C4-2B (cell line): ENCODE measurements at regions not wholly inside any gene's neighbourhood (a gene's known extent, or its start where the extent isn't known, plus 50 kb on each side); places are given as distances from the start of the nearest gene placed in this dataset.

Experiments
- ZFX ChIP-seq: fragments of 450-650 bp; IDR thresholded peaks from 2 replicates; pipeline ENCODE4 v1.6.1; 2017
- TF ChIP-seq, protein P1 (sequence below): fragments of 450-650 bp; conservative IDR thresholded peaks from 2 replicates; pipeline ENCODE4 v1.5.1; 2017; ENCODE audit warnings: mild to moderate bottlenecking

DNA sequence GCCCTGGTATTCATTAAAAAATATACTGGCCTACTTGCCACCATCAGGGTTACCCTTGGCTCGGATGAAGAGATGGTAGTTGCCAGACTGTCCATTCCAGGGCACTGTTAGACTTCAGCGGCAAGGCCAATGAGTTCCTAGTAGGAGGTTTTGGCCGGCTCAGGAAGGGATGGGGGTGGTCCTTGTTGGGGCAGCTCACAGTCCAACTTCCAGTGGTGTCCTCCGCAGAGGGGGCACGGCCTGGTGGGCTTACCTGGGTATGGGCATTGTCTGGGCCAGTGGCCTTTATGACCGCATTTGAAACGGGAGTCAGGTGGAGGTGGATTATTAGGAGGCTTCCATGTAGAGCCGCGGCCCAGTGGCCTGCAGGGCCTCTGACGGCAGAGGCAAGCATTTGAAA is 139.1 kb upstream of the ETV3 start:
- TF ChIP-seq, protein P1, sequence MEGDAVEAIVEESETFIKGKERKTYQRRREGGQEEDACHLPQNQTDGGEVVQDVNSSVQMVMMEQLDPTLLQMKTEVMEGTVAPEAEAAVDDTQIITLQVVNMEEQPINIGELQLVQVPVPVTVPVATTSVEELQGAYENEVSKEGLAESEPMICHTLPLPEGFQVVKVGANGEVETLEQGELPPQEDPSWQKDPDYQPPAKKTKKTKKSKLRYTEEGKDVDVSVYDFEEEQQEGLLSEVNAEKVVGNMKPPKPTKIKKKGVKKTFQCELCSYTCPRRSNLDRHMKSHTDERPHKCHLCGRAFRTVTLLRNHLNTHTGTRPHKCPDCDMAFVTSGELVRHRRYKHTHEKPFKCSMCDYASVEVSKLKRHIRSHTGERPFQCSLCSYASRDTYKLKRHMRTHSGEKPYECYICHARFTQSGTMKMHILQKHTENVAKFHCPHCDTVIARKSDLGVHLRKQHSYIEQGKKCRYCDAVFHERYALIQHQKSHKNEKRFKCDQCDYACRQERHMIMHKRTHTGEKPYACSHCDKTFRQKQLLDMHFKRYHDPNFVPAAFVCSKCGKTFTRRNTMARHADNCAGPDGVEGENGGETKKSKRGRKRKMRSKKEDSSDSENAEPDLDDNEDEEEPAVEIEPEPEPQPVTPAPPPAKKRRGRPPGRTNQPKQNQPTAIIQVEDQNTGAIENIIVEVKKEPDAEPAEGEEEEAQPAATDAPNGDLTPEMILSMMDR: no peak
- TF ChIP-seq ZFX: no peak
